ENCODE measurements at regions not wholly inside any gene's neighbourhood (a gene's known extent, or its start where the extent isn't known, plus 50 kb on each side); places are given as distances from the start of the nearest gene placed in this dataset.
"Not testable (repeated sequence)": the region's sequence is repeated elsewhere in the genome, so short reads cannot be mapped to it uniquely, and the experiment has no call there.

- DNase-seq, result no peak
These were observed 650.5 kb upstream of the ZNF385D start for GRCh38 chr3:22401499-22401898.

GRCh38 chr3:22414239-22414638, 663.2 kb upstream of the ZNF385D start:
- DNase-seq, result no peak

- DNase-seq, result not testable (repeated sequence)
These were observed 665.9 kb upstream of the ZNF385D start for GRCh38 chr3:22416838-22417446.

- no peak for DNase-seq
These were observed 668.3 kb upstream of the ZNF385D start for GRCh38 chr3:22419261-22419660.

GRCh38 chr3:22421589-22421988, 670.6 kb upstream of the ZNF385D start:
- no peak for DNase-seq

GRCh38 chr3:22431334-22431733, 680.3 kb upstream of the ZNF385D start:
- no peak for DNase-seq

GRCh38 chr3:22439626-22440025, 688.6 kb upstream of the ZNF385D start:
- DNase-seq, result no peak

GRCh38 chr3:22441711-22442110, 690.7 kb upstream of the ZNF385D start:
- no peak for DNase-seq

- DNase-seq, result no peak
These were observed 692.7 kb upstream of the ZNF385D start for GRCh38 chr3:22443571-22444233.

- DNase-seq, result not testable (repeated sequence)
These were observed 694.3 kb upstream of the ZNF385D start for GRCh38 chr3:22445336-22445735.

GRCh38 chr3:22450786-22451400, 699.9 kb upstream of the ZNF385D start:
- no peak for DNase-seq

- DNase-seq, result no peak
These were observed 700.5 kb upstream of the ZNF385D start for GRCh38 chr3:22451501-22451900.

GRCh38 chr3:22453906-22454535, 703.0 kb upstream of the ZNF385D start:
- DNase-seq, result no peak

- DNase-seq, result no peak
These were observed 719.0 kb upstream of the ZNF385D start for GRCh38 chr3:22469995-22470394.

- no peak for DNase-seq
These were observed 720.5 kb upstream of the ZNF385D start for GRCh38 chr3:22471557-22471956.

- DNase-seq, result no peak
These were observed 723.9 kb upstream of the ZNF385D start for GRCh38 chr3:22474706-22475445.

GRCh38 chr3:22475665-22476240, 724.7 kb upstream of the ZNF385D start:
- DNase-seq, result no peak

GRCh38 chr3:22476976-22477375, 726.0 kb upstream of the ZNF385D start:
- DNase-seq, result no peak

- DNase-seq, result no peak
These were observed 717.2 kb upstream of the UBE2E2 start for GRCh38 chr3:22485954-22486353.

- no peak for DNase-seq
These were observed 712.4 kb upstream of the UBE2E2 start for GRCh38 chr3:22490747-22491146.

GRCh38 chr3:22491344-22491743, 711.8 kb upstream of the UBE2E2 start:
- DNase-seq, result no peak

- no peak for DNase-seq
These were observed 710.8 kb upstream of the UBE2E2 start for GRCh38 chr3:22492342-22492741.

GRCh38 chr3:22495241-22495640, 707.9 kb upstream of the UBE2E2 start:
- no peak for DNase-seq

Data from stimulated activated CD4-positive, alpha-beta T cell treated with anti-CD3 and anti-CD28 coated beads, Interleukin-4, amount 100 ng/mL, for 24 hours (primary cell).